GM23338 (cell line): ENCODE measurements at regions not wholly inside any gene's neighbourhood (a gene's known extent, or its start where the extent isn't known, plus 50 kb on each side); places are given as distances from the start of the nearest gene placed in this dataset.

Experiments
- ATAC-seq: fragments of 200-7000 bp; cut with Tn5 transposase; 3 replicates; pipeline ENCODE4 v1.9.1; 2020
- DNase-seq: peaks from one replicate; pipeline ENCODE4 v3.0.0-alpha.2; 2015; ENCODE audit warnings: low spot score
- H2AFZ ChIP-seq: fragments of 200-600 bp; sonication (generic); 2 replicates; pipeline ENCODE4 v1.8.0; 2016; ENCODE audit warnings: antibody characterized with exemption, mild to moderate bottlenecking, moderate library complexity
- H3F3A ChIP-seq: fragments of 200-600 bp; sonication (generic); replicated peaks from 2 replicates; pipeline ENCODE4 v1.8.0; 2017; ENCODE audit warnings: antibody characterized with exemption, mixed run types, low read depth
- H3K27ac ChIP-seq: fragments of 200-600 bp; sonication (generic); 2 replicates; pipeline ENCODE4 v1.6.1; 2016; ENCODE audit warnings: low read depth
- H3K27me3 ChIP-seq: fragments of 200-600 bp; sonication (generic); 2 replicates; pipeline ENCODE4 v1.8.0; 2016; ENCODE audit warnings: mild to moderate bottlenecking, mixed run types, moderate library complexity; ENCODE audit not compliant: insufficient read depth
- H3K36me3 ChIP-seq: fragments of 200-600 bp; sonication (generic); 2 replicates; pipeline ENCODE4 v1.8.0; 2016; ENCODE audit warnings: mild to moderate bottlenecking; ENCODE audit not compliant: insufficient read depth
- H3K4me1 ChIP-seq: fragments of 200-600 bp; sonication (generic); 2 replicates; pipeline ENCODE4 v1.8.0; 2016; ENCODE audit warnings: mild to moderate bottlenecking, moderate library complexity; ENCODE audit not compliant: insufficient read depth
- H3K4me2 ChIP-seq: fragments of 200-600 bp; sonication (generic); 2 replicates; pipeline ENCODE4 v1.7.1; 2017; ENCODE audit warnings: mixed run types
- H3K4me3 ChIP-seq: fragments of 200-600 bp; sonication (generic); 2 replicates; pipeline ENCODE4 v1.6.1; 2016; ENCODE audit warnings: mixed run types
- H3K79me2 ChIP-seq: fragments of 200-600 bp; sonication (generic); replicated peaks from 2 replicates; pipeline ENCODE4 v1.8.0; 2017; ENCODE audit warnings: mild to moderate bottlenecking; ENCODE audit not compliant: insufficient read depth
- H3K9me2 ChIP-seq: fragments of 200-600 bp; sonication (generic); 2 replicates; pipeline ENCODE4 v1.8.0; 2017; ENCODE audit not compliant: insufficient read depth
- H4K20me1 ChIP-seq: fragments of 200-600 bp; sonication (generic); replicated peaks from 2 replicates; pipeline ENCODE4 v1.8.0; 2017; ENCODE audit warnings: mild to moderate bottlenecking; ENCODE audit not compliant: insufficient read depth
- H3K27ac Mint-ChIP-seq: 2 replicates; pipeline ENCODE4 v1.8.0; 2020; ENCODE audit warnings: inconsistent platforms, mild to moderate bottlenecking, moderate library complexity, mixed read lengths
- H3K27me3 Mint-ChIP-seq: 3 replicates; pipeline ENCODE4 v1.8.0; 2022; ENCODE audit warnings: low read depth, mild to moderate bottlenecking, moderate library complexity, mixed read lengths, inconsistent platforms; ENCODE audit not compliant: insufficient read depth, poor library complexity
- H3K36me3 Mint-ChIP-seq: 3 replicates; pipeline ENCODE4 v1.8.0; 2021; ENCODE audit warnings: low read depth, mild to moderate bottlenecking, inconsistent platforms, moderate library complexity, mixed read lengths
- H3K4me1 Mint-ChIP-seq: 3 replicates; pipeline ENCODE4 v1.8.0; 2020; ENCODE audit warnings: mild to moderate bottlenecking, inconsistent platforms, mixed read lengths
- H3K4me3 Mint-ChIP-seq: 3 replicates; pipeline ENCODE4 v1.8.0; 2021; ENCODE audit warnings: moderate library complexity, mild to moderate bottlenecking, inconsistent platforms, mixed read lengths
- H3K9me3 Mint-ChIP-seq: 3 replicates; pipeline ENCODE4 v1.8.0; 2020; ENCODE audit warnings: moderate library complexity, mild to moderate bottlenecking, inconsistent platforms, mixed read lengths
- ETS1 ChIP-seq: IDR thresholded peaks from 2 replicates; pipeline ENCODE4 v1.6.1; 2016; ENCODE audit warnings: antibody characterized with exemption
- EZH2 ChIP-seq: fragments of 200-600 bp; sonication (generic); IDR thresholded peaks from one replicate; pipeline ENCODE4 v1.8.0; 2017; ENCODE audit warnings: antibody characterized with exemption, mild to moderate bottlenecking, low read depth; ENCODE audit not compliant: unreplicated experiment
- EZH2phosphoT487 ChIP-seq: fragments of 200-600 bp; sonication (generic); IDR thresholded peaks from one replicate; pipeline ENCODE4 v1.8.1; 2018; ENCODE audit warnings: antibody characterized with exemption; ENCODE audit not compliant: unreplicated experiment
- JUNB ChIP-seq: IDR thresholded peaks from one replicate; pipeline ENCODE4 v1.6.1; 2016; ENCODE audit warnings: antibody characterized with exemption; ENCODE audit not compliant: unreplicated experiment
- NANOG ChIP-seq: IDR thresholded peaks from 2 replicates; pipeline ENCODE4 v1.6.1; 2016; ENCODE audit warnings: antibody characterized with exemption, borderline replicate concordance
- POLR2AphosphoS5 ChIP-seq: IDR thresholded peaks from 2 replicates; pipeline ENCODE4 v1.6.1; 2016; ENCODE audit warnings: antibody characterized with exemption, low read depth
- STAT1 ChIP-seq: IDR thresholded peaks from one replicate; pipeline ENCODE4 v1.6.1; 2016; ENCODE audit warnings: antibody characterized with exemption; ENCODE audit not compliant: unreplicated experiment
- ZNF114 ChIP-seq: fragments of 250-450 bp; sonication (Bioruptor Pico); IDR thresholded peaks from 2 replicates; pipeline ENCODE4 v1.5.0; 2020; ENCODE audit warnings: mild to moderate bottlenecking, moderate library complexity
- ZNF331 ChIP-seq: fragments of 250-450 bp; sonication (Bioruptor Pico); IDR thresholded peaks from 2 replicates; pipeline ENCODE4 v1.5.0; 2020; ENCODE audit warnings: low read depth, mild to moderate bottlenecking, moderate library complexity
- ZNF462 ChIP-seq: fragments of 250-450 bp; sonication (Bioruptor Pico); IDR thresholded peaks from 2 replicates; pipeline ENCODE4 v1.5.0; 2020; ENCODE audit warnings: mild to moderate bottlenecking, moderate library complexity
- TF ChIP-seq, protein P1 (sequence below), 2 experiments: fragments of 200-600 bp in 1 of 2; sonication (generic) in 1 of 2; conservative IDR thresholded peaks; 2 replicates each; pipeline versions ENCODE4 v1.5.1 to v1.6.1; 2016 to 2017; ENCODE audit warnings: antibody characterized with exemption in 2 of 2, low read depth in 2 of 2, mild to moderate bottlenecking in 2 of 2, moderate library complexity in 1 of 2

GRCh38 chr12:19965196-19966038, 402.9 kb upstream of the PDE3A start:
- no peaks in the 10 kb centered on the region for H3K79me2 ChIP-seq
- H3K9me3 Mint-ChIP-seq = no peaks in the 10 kb centered on the region
- H3K27ac ChIP-seq = no peak overlapping the region

More at GRCh38 chr12:19965196-19966038, 402.9 kb upstream of the PDE3A start:
- Histone ChIP-seq H4K20me1 (no peaks in the 10 kb centered on the region), H3K36me3 (no peaks in the 10 kb centered on the region), H3F3A (no peaks in the 10 kb centered on the region), H3K4me1 (0 out of 2 replicates have a peak, but pooled peaks cover 10% of the 10 kb centered on the region), H2AFZ (0 out of 2 replicates have a peak overlapping the region, but pooled peaks have one; percentile 73), H3K4me2 (no peak overlapping the region), H3K4me3 (no peak overlapping the region), H3K9me2 (no peaks in the 10 kb centered on the region), H3K27me3 (no peaks in the 10 kb centered on the region)
- no peaks in the 10 kb centered on the region for H3K27me3 Mint-ChIP-seq
- peaks cover 7% of the 10 kb centered on the region; the same call in 1 of the 3 replicates for H3K4me1 Mint-ChIP-seq
- no peak for ATAC-seq
- TF ChIP-seq, protein P1, sequence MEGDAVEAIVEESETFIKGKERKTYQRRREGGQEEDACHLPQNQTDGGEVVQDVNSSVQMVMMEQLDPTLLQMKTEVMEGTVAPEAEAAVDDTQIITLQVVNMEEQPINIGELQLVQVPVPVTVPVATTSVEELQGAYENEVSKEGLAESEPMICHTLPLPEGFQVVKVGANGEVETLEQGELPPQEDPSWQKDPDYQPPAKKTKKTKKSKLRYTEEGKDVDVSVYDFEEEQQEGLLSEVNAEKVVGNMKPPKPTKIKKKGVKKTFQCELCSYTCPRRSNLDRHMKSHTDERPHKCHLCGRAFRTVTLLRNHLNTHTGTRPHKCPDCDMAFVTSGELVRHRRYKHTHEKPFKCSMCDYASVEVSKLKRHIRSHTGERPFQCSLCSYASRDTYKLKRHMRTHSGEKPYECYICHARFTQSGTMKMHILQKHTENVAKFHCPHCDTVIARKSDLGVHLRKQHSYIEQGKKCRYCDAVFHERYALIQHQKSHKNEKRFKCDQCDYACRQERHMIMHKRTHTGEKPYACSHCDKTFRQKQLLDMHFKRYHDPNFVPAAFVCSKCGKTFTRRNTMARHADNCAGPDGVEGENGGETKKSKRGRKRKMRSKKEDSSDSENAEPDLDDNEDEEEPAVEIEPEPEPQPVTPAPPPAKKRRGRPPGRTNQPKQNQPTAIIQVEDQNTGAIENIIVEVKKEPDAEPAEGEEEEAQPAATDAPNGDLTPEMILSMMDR (conservative IDR thresholded peaks at IDR 0.05; ENCODE audit: low read depth in 2 of 2) = no peak
- TF ChIP-seq NANOG (no peak), ZNF331 (no peak), JUNB (no peak), ETS1 (no peak), EZH2phosphoT487 (no peak), ZNF462 (CRISPR knock-in tag) (no peak), POLR2AphosphoS5 (no peak), EZH2 (no peak), STAT1 (no peak), ZNF114 (CRISPR knock-in tag) (no peak)
- DNase-seq = no peak
- no peak overlapping the region for H3K27ac Mint-ChIP-seq
- no peaks in the 10 kb centered on the region for H3K36me3 Mint-ChIP-seq
- H3K4me3 Mint-ChIP-seq = no peak overlapping the region
